ENCODE measurements at regions not wholly inside any gene's neighbourhood (a gene's known extent, or its start where the extent isn't known, plus 50 kb on each side); places are given as distances from the start of the nearest gene placed in this dataset.

GRCh38 chr1:115179397-115180079, 90.2 kb upstream of the TSPAN2 start:
- H3K4me3 ChIP-seq = no peak overlapping the region
- no peaks in the 10 kb centered on the region for H3K36me3 ChIP-seq
- no peaks in the 10 kb centered on the region for H3K27me3 ChIP-seq
- no peak overlapping the region for H3K27ac ChIP-seq
- DNase-seq = peak; percentile 9 to 19
- no peaks in the 10 kb centered on the region for H3K4me1 ChIP-seq
- no peaks in the 10 kb centered on the region for H3K9me3 ChIP-seq (replicated peaks)

GRCh38 chr1:115176189-115176588, 86.9 kb upstream of the TSPAN2 start:
- Histone ChIP-seq H3K27me3 (no peaks in the 10 kb centered on the region), H3K4me1 (no peaks in the 10 kb centered on the region), H3K36me3 (no peaks in the 10 kb centered on the region), H3K27ac (no peak overlapping the region), H3K4me3 (no peak overlapping the region), H3K9me3 (replicated peaks) (no peaks in the 10 kb centered on the region)
- DNase-seq = no peak

- H3K4me3 ChIP-seq = no peak overlapping the region
- DNase-seq = no peak
- H3K27ac ChIP-seq = no peak overlapping the region
- H3K4me1 ChIP-seq = no peaks in the 10 kb centered on the region
- H3K9me3 ChIP-seq (replicated peaks) = no peaks in the 10 kb centered on the region
- H3K27me3 ChIP-seq = no peaks in the 10 kb centered on the region
- H3K36me3 ChIP-seq = no peaks in the 10 kb centered on the region
Observed at GRCh38 chr1:115175596-115175995, 86.3 kb upstream of the TSPAN2 start.

GRCh38 chr1:115173151-115173550, 83.8 kb upstream of the TSPAN2 start:
- Histone ChIP-seq H3K27me3 (no peaks in the 10 kb centered on the region), H3K9me3 (replicated peaks) (no peaks in the 10 kb centered on the region), H3K4me3 (no peak overlapping the region), H3K27ac (no peak overlapping the region), H3K4me1 (no peaks in the 10 kb centered on the region; the same call in 1 of the 2 replicates), H3K36me3 (no peaks in the 10 kb centered on the region)
- no peak for DNase-seq

GRCh38 chr1:115172270-115172669, 83.0 kb upstream of the TSPAN2 start:
- H3K36me3 ChIP-seq = no peaks in the 10 kb centered on the region
- no peak overlapping the region for H3K4me3 ChIP-seq
- H3K4me1 ChIP-seq = no peaks in the 10 kb centered on the region; the same call in 1 of the 2 replicates
- H3K27me3 ChIP-seq = no peaks in the 10 kb centered on the region
- no peak overlapping the region for H3K27ac ChIP-seq
- no peaks in the 10 kb centered on the region for H3K9me3 ChIP-seq (replicated peaks)
- DNase-seq = no peak

- DNase-seq = no peak
Observed at GRCh38 chr1:115170961-115171392, 81.7 kb upstream of the TSPAN2 start.

GRCh38 chr1:115170377-115170776, 81.1 kb upstream of the TSPAN2 start:
- H3K36me3 ChIP-seq = no peaks in the 10 kb centered on the region
- H3K27ac ChIP-seq = no peak overlapping the region
- H3K27me3 ChIP-seq = no peaks in the 10 kb centered on the region
- no peak overlapping the region for H3K4me3 ChIP-seq
- DNase-seq = no peak
- no peaks in the 10 kb centered on the region; the same call in 1 of the 2 replicates for H3K4me1 ChIP-seq
- no peaks in the 10 kb centered on the region; the same call in 1 of the 2 replicates for H3K9me3 ChIP-seq (replicated peaks)

More at GRCh38 chr1:115170961-115171392, 81.7 kb upstream of the TSPAN2 start:
- Histone ChIP-seq H3K4me1 (no peaks in the 10 kb centered on the region; the same call in 1 of the 2 replicates), H3K36me3 (no peaks in the 10 kb centered on the region), H3K27ac (no peak overlapping the region), H3K27me3 (no peaks in the 10 kb centered on the region), H3K9me3 (replicated peaks) (no peaks in the 10 kb centered on the region; the same call in 1 of the 2 replicates), H3K4me3 (no peak overlapping the region)

GRCh38 chr1:115168026-115168425, 78.7 kb upstream of the TSPAN2 start:
- Histone ChIP-seq H3K9me3 (replicated peaks) (no peaks in the 10 kb centered on the region; the same call in 1 of the 2 replicates), H3K36me3 (no peaks in the 10 kb centered on the region), H3K4me1 (no peaks in the 10 kb centered on the region; the same call in 1 of the 2 replicates), H3K27me3 (no peaks in the 10 kb centered on the region), H3K27ac (no peak overlapping the region), H3K4me3 (no peak overlapping the region)
- no peak for DNase-seq

- no peak overlapping the region for H3K27ac ChIP-seq
- DNase-seq = no peak
Observed at GRCh38 chr1:115166531-115167091, 77.3 kb upstream of the TSPAN2 start.

GRCh38 chr1:115165776-115166175, 76.5 kb upstream of the TSPAN2 start:
- no peak for DNase-seq
- Histone ChIP-seq H3K36me3 (no peaks in the 10 kb centered on the region), H3K27me3 (no peaks in the 10 kb centered on the region), H3K9me3 (replicated peaks) (no peaks in the 10 kb centered on the region; the same call in 1 of the 2 replicates), H3K4me1 (no peaks in the 10 kb centered on the region; the same call in 1 of the 2 replicates), H3K27ac (no peak overlapping the region), H3K4me3 (no peak overlapping the region)

More at GRCh38 chr1:115166531-115167091, 77.3 kb upstream of the TSPAN2 start:
- Histone ChIP-seq H3K9me3 (replicated peaks) (no peaks in the 10 kb centered on the region; the same call in 1 of the 2 replicates), H3K36me3 (no peaks in the 10 kb centered on the region), H3K4me1 (no peaks in the 10 kb centered on the region; the same call in 1 of the 2 replicates), H3K27me3 (no peaks in the 10 kb centered on the region), H3K4me3 (no peak overlapping the region)

GRCh38 chr1:115164940-115165705, 75.8 kb upstream of the TSPAN2 start:
- Histone ChIP-seq H3K27me3 (no peaks in the 10 kb centered on the region), H3K36me3 (no peaks in the 10 kb centered on the region), H3K27ac (no peak overlapping the region), H3K9me3 (replicated peaks) (no peaks in the 10 kb centered on the region; the same call in 1 of the 2 replicates), H3K4me3 (no peak overlapping the region), H3K4me1 (no peaks in the 10 kb centered on the region; the same call in 1 of the 2 replicates)
- DNase-seq = no peak

GRCh38 chr1:115164484-115164883, 75.2 kb upstream of the TSPAN2 start:
- Histone ChIP-seq H3K9me3 (replicated peaks) (no peaks in the 10 kb centered on the region; the same call in 1 of the 2 replicates), H3K36me3 (no peaks in the 10 kb centered on the region), H3K4me1 (no peaks in the 10 kb centered on the region; the same call in 1 of the 2 replicates), H3K27ac (no peak overlapping the region), H3K4me3 (no peak overlapping the region), H3K27me3 (no peaks in the 10 kb centered on the region)
- DNase-seq = no peak

GRCh38 chr1:115160728-115161127, 71.4 kb upstream of the TSPAN2 start:
- H3K4me3 ChIP-seq = no peak overlapping the region
- H3K4me1 ChIP-seq = no peaks in the 10 kb centered on the region
- H3K27me3 ChIP-seq = no peaks in the 10 kb centered on the region
- H3K9me3 ChIP-seq (replicated peaks) = no peaks in the 10 kb centered on the region
- DNase-seq = no peak
- no peaks in the 10 kb centered on the region for H3K36me3 ChIP-seq
- H3K27ac ChIP-seq = no peak overlapping the region

- no peaks in the 10 kb centered on the region for H3K27me3 ChIP-seq
- DNase-seq = no peak
- no peaks in the 10 kb centered on the region for H3K9me3 ChIP-seq (replicated peaks)
- no peak overlapping the region for H3K27ac ChIP-seq
- no peaks in the 10 kb centered on the region for H3K36me3 ChIP-seq
- no peak overlapping the region for H3K4me3 ChIP-seq
- no peaks in the 10 kb centered on the region for H3K4me1 ChIP-seq
Observed at GRCh38 chr1:115159958-115160357, 70.7 kb upstream of the TSPAN2 start.

- no peaks in the 10 kb centered on the region for H3K27me3 ChIP-seq
- H3K36me3 ChIP-seq = no peaks in the 10 kb centered on the region
- no peak overlapping the region for H3K4me3 ChIP-seq
- H3K4me1 ChIP-seq = no peaks in the 10 kb centered on the region
- no peak overlapping the region for H3K27ac ChIP-seq
- no peaks in the 10 kb centered on the region for H3K9me3 ChIP-seq (replicated peaks)
- no peak for DNase-seq
Observed at GRCh38 chr1:115158181-115158580, 68.9 kb upstream of the TSPAN2 start.

Measured in SJCRH30 (cell line).